Activated CD8-positive, alpha-beta memory T cell treated with anti-CD3 and anti-CD28 coated beads for 48 hours (primary cell): ENCODE measurements at regions not wholly inside any gene's neighbourhood (a gene's known extent, or its start where the extent isn't known, plus 50 kb on each side); places are given as distances from the start of the nearest gene placed in this dataset.

Experiments used
- DNase-seq, 3 experiments: peaks; one replicate each; pipeline ENCODE4 v3.0.0-alpha.2; 2020; ENCODE audit warnings: low read depth in 2 of 3, low spot score in 2 of 3

DNA sequence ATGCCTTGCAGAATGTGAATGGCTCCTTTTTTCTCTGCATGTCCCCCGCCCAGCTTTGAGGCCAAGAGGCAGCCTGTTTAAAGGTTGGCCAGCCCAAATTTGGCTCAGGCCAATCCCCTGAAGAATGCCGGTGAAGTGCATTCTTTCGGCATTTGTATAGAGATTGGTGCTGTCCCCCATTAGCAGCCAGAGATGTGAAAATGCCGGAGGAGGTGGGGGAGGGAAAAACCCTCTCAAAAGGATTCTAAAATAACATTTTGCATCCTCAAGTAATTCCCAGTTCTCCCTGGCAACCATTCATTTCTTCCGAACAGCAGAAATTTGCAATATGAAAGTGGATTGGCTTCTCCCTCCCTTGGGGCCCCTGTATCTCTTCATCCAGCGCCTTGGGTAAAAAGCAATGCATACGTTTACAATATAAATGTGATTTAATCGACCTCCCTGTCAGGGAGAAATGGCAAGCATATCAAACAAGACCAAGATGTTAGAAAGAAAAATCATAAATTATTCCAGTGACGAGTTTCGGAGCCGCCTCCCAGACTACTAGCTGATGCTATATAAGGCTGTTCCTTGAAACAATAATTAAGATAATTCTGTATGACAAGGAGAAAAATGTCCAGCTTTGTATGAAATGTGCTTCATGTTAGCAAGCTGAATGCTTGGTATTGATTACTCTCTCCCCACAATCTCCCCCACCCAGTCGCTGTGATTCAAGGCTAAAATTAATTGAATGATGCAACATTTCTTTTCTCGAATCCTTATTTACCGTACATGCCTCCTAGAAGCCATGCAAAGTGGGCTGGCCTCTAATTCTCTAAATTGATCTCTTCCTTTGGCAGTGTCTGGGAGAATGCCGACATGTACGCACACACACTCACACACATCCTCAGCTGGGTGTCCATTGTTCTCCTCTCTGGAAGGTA is 323.7 kb downstream of the RPS24 start:
- DNase-seq: no peak

GRCh38 chr10:78358351-78358750 is 324.7 kb downstream of the RPS24 start:
- no peak for DNase-seq

GRCh38 chr10:78358982-78359381 is 325.3 kb downstream of the RPS24 start:
- DNase-seq: no peak

GRCh38 chr10:78359640-78360091 is 326.0 kb downstream of the RPS24 start:
- DNase-seq: no peak

DNA sequence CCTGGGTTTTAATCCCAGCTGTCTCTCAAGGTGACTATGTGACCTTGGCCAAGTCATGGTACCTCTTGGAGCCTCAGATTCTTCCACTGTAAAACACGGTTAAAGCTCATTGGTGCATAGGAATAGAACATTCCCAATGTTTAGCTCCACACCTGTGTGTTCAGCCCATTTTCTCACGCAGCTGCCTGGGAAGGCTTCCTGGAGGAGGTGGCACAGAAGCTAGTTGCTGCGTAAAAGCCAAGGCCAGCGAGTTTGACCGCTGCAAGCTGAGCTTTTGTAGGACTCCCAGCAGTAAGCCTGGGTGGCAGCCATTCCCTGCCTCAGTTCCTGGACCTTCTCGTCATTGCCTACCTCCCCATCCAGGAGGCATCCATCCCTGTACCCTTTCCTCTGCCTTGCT is 326.6 kb downstream of the RPS24 start:
- no peak for DNase-seq

DNA sequence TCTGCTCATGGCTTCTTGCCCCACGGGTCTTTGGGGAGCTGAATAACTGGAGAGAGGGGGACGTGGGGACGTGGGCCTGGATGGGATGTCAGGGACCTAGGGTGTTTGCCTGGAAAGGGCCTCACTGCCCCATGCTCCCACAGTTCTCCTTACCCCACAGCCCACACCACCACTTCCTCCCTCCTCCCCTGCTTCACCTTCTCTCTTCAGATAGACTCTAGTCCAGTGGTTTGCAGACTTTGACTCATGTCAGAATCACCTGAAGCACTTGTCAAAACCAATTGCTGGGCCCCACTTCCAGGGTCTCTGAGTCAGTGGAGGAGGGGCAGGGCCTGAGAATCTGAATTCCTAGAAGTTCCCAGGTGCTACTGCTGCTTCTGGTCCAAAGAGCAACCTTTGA is 327.4 kb downstream of the RPS24 start:
- no peak for DNase-seq

GRCh38 chr10:78362406-78363022 is 328.9 kb downstream of the RPS24 start:
- peak in 1 of 3 experiments; percentile 1 for DNase-seq

GRCh38 chr10:78363190-78363589 is 329.5 kb downstream of the RPS24 start:
- no peak for DNase-seq

- no peak for DNase-seq
Observed at GRCh38 chr10:78365694-78366093, 332.0 kb downstream of the RPS24 start.

GRCh38 chr10:78366663-78367411 is 333.2 kb downstream of the RPS24 start:
- DNase-seq: no peak

- DNase-seq: no peak
Observed at GRCh38 chr10:78367751-78368150, 334.1 kb downstream of the RPS24 start.

DNA sequence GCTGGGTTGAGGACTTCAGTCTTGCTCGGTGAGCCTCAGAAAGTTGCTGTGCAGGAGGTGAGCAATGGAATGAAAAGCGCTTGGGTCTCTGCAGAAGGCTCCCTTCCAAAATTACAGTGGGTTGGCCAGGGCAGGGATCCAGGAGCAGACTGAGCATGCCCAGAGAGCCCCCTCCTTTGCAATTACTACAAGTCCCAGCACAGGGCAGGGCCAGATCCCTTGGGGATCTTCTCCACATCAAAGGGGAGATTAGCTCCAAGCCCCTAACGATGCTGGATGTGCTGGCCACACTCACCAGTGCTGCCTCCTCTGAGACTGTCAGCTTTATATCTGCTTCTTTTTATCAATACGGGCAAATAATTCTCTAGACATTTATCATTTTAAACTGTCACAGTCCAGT is 337.5 kb downstream of the RPS24 start:
- no peak for DNase-seq

GRCh38 chr10:78372806-78373205 is 339.1 kb downstream of the RPS24 start:
- DNase-seq: no peak

DNA sequence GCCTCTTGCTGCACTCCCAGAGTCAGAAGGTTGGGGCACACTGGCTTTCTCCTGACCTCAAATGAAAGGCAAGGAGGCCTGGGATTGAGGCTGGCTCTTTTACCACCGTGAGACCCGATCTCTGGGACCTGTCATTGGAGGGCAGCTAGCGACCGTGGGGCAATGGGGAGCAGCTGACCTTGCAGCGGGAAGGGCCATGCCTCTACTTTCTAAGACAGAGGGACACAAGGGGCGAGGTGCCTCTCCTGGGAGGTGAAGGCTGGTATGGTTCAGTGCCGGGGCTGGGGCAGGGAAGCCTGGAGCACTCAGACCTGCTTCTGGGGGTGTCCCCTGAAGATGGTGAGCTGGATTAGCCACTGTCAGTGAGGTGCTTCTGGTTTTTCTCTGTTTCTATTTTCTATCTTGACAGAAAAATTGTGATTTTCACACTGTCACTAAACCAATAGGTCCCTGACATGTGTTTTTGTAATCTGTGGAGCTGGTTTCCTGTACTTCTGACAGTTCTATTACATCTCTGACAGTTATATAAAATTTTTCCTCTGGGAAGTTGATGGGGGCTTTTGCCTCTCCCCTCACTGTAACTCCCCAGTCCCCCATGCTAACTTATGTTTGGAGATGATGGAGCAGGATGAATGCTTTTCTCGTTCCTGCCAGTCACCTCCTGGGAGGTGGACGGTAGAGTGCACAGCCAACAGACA is 340.8 kb downstream of the RPS24 start:
- no peak for DNase-seq

DNA sequence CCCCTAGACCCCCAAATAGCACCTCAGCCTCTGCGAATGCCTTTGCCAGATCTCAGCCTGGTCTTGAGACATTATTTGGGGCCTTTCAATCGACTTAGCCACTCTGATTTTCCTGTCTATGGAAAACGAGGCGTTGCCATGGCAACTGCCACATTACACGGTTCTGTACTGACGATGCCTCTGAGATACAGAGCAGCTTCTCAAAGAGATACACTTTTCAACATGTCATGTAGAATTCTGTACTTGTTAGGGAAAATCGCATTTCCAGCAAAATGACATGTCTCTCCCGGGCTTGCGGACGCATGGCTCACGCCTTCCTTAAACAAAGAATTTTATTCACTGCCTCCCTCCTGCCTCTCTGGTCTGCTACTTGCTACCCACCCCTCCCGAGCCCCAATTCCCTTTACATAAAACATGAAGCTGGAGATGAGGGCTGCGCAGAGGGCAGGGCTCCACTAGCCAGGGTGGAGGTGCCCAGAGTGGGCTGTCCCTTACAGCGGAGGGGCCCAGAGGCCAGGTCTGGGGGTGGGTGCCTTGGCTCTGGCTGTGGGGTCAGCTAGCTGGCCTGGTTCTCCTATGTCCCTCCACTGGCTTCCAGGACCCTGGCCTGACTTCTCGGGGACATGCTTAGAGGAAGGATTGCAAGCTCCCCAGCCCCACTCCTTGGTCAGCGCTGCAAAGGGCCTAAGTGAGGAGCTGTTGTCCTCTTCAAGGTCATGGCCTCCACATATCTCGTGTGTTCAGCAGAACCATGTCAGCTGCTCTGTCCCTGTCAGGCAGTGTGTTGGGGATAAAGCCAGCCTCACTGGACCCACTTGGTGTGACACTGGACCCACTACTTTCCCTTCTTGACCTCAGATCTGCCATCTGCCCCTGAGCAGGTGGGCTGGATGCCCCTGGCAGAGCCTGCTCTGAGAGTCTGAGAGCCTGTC is 342.5 kb downstream of the RPS24 start:
- no peak for DNase-seq

DNA sequence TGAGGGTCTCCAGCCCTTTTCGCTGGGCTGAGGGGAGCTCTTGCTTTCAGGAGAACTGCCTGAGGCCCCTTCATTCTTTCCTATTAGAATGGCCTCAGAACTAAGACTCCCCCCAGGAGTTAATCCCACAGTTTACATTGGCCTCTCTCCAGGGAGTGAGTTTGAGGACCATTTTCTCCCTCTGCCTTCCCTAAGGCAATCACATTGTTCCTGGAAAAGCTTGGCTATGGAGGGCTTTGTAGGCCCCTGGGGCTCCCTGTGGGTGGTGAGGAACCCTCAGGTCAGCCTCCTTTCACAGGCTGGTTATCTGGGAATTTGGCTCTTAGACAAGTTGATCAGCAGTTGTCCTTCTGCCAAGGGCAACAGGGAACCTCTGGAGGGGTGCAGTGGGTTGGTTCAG is 343.7 kb downstream of the RPS24 start:
- DNase-seq: no peak

GRCh38 chr10:78378192-78378591 is 344.5 kb downstream of the RPS24 start:
- no peak for DNase-seq

- no peak for DNase-seq
Observed at GRCh38 chr10:78381107-78381506, 347.4 kb downstream of the RPS24 start.

DNA sequence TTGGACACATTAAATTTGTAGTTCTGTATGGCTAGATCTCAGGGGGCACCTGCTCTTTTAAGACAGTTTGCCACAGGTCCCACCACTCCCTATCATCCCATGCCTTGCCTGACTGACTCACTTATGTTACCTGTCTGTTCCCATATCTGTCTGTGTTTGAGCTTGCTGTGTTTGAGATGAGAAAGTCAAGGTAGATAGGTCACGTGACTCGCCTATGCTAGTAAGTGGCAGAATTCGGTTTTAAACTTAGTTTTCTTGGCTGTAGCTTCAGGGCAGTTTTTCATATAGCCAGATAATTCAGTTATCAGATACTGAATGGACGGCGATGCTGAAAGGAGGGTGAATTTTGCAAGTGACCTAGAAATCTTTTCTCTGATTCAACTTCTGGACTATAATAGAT is 348.4 kb downstream of the RPS24 start:
- DNase-seq: no peak

DNA sequence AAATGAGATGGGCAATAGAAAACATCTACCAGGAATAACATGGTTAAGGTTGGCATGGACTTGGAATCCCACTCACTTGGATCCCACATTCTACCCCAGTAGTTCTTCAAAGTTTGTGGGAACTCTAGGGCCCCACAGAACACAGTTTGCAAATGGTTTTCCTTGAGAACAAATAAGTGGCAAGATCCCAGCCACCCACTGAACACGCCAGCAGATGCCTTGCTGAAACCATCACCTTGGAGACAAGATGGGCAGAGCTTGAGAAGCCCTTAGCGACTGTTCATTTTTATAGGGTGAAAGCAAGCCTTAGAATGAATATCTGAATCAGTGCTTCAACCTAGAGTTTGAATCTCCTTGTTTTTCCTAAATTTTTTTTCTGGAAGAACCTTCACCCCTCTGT is 349.1 kb downstream of the RPS24 start:
- no peak for DNase-seq
